Lower leg skin (tissue), 3 donors: ENCODE measurements at regions not wholly inside any gene's neighbourhood (a gene's known extent, or its start where the extent isn't known, plus 50 kb on each side); places are given as distances from the start of the nearest gene placed in this dataset.

Experiments
- POLR2A ChIP-seq, 2 donors: fragments of 450-650 bp; IDR thresholded peaks; one replicate each; pipeline ENCODE4 v1.6.1; 2016 to 2017; ENCODE audit warnings: antibody characterized with exemption in 2 of 2, mild to moderate bottlenecking in 1 of 2, moderate library complexity in 1 of 2
- TF ChIP-seq, protein P1 (sequence below), 3 donors: fragments of 450-650 bp; IDR thresholded peaks; one replicate each; pipeline ENCODE4 v1.5.1; 2016; ENCODE audit warnings: antibody characterized with exemption in 3 of 3, mild to moderate bottlenecking in 3 of 3, moderate library complexity in 2 of 3

DNA sequence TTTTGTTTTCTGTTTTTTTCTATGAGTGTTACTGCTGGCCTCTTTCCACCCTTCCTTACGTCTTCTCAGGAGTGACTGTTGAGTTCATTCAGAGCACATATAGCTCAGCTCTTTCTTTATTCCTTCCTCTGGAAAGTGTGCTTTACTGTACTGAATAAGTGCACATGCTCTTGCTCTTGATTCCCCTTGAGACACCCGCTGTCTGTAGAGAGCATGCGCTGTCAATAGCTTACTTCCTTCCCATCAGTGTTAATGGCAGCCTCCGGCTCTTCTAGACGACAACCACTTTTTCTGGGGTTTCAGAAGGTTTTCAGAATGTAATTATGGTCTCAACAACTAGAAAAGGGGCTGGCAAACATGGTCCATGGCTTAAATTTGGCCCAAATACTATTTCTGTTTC, 504.9 kb downstream of the C4orf33 start:
- TF ChIP-seq, protein P1, sequence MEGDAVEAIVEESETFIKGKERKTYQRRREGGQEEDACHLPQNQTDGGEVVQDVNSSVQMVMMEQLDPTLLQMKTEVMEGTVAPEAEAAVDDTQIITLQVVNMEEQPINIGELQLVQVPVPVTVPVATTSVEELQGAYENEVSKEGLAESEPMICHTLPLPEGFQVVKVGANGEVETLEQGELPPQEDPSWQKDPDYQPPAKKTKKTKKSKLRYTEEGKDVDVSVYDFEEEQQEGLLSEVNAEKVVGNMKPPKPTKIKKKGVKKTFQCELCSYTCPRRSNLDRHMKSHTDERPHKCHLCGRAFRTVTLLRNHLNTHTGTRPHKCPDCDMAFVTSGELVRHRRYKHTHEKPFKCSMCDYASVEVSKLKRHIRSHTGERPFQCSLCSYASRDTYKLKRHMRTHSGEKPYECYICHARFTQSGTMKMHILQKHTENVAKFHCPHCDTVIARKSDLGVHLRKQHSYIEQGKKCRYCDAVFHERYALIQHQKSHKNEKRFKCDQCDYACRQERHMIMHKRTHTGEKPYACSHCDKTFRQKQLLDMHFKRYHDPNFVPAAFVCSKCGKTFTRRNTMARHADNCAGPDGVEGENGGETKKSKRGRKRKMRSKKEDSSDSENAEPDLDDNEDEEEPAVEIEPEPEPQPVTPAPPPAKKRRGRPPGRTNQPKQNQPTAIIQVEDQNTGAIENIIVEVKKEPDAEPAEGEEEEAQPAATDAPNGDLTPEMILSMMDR (IDR thresholded peaks at IDR 0.05), result no peak
- TF ChIP-seq POLR2A (IDR thresholded peaks at IDR 0.05), result no peak
